H9 (cell line): ENCODE measurements at regions not wholly inside any gene's neighbourhood (a gene's known extent, or its start where the extent isn't known, plus 50 kb on each side); places are given as distances from the start of the nearest gene placed in this dataset.

Experiments used
- DNase-seq: peaks from one replicate; pipeline ENCODE4 v3.0.0-alpha.2; 2017
- H2AFZ ChIP-seq: one replicate; pipeline ENCODE4 v1.6.1; 2013; ENCODE audit warnings: mild to moderate bottlenecking, low read length, control low read depth, moderate library complexity
- H2AK5ac ChIP-seq: 2 replicates; pipeline ENCODE4 v1.6.1; 2013; ENCODE audit warnings: low read length, control low read depth, mixed read lengths; ENCODE audit not compliant: insufficient read length
- H2BK120ac ChIP-seq: one replicate; pipeline ENCODE4 v1.6.1; 2013; ENCODE audit warnings: low read depth, mild to moderate bottlenecking, low read length, control low read depth, inconsistent platforms; ENCODE audit not compliant: poor library complexity, severe bottlenecking
- H2BK12ac ChIP-seq: 2 replicates; pipeline ENCODE4 v1.6.1; 2013; ENCODE audit warnings: low read length, control low read depth, mixed read lengths, low read depth; ENCODE audit not compliant: insufficient read length
- H2BK15ac ChIP-seq: 2 replicates; pipeline ENCODE4 v1.6.1; 2013; ENCODE audit warnings: low read depth, low read length, control low read depth
- H2BK20ac ChIP-seq: one replicate; pipeline ENCODE4 v1.6.1; 2013; ENCODE audit warnings: low read depth, mild to moderate bottlenecking, low read length, control low read depth, inconsistent platforms; ENCODE audit not compliant: poor library complexity, severe bottlenecking
- H2BK5ac ChIP-seq: 2 replicates; pipeline ENCODE4 v1.6.1; 2013; ENCODE audit warnings: low read length, control low read depth, mixed read lengths; ENCODE audit not compliant: insufficient read length
- H3K14ac ChIP-seq: 2 replicates; pipeline ENCODE4 v1.6.1; 2013; ENCODE audit warnings: low read length, control low read depth; ENCODE audit not compliant: insufficient read depth
- H3K18ac ChIP-seq: 2 replicates; pipeline ENCODE4 v1.6.1; 2013; ENCODE audit warnings: low read depth, mild to moderate bottlenecking, mixed read lengths, low read length, control low read depth; ENCODE audit not compliant: insufficient read length
- H3K23ac ChIP-seq: 2 replicates; pipeline ENCODE4 v1.6.1; 2013; ENCODE audit warnings: low read length, control low read depth, mixed read lengths, low read depth; ENCODE audit not compliant: insufficient read length
- H3K23me2 ChIP-seq: 2 replicates; pipeline ENCODE4 v1.6.1; 2013; ENCODE audit warnings: low read depth, mild to moderate bottlenecking, mixed read lengths, low read length, control low read depth; ENCODE audit not compliant: insufficient read length, poor library complexity, severe bottlenecking
- H3K27ac ChIP-seq: 2 replicates; pipeline ENCODE4 v1.5.1; 2013; ENCODE audit warnings: low read length, control low read depth, mixed read lengths, low read depth; ENCODE audit not compliant: insufficient read length
- H3K27me3 ChIP-seq: 2 replicates; pipeline ENCODE4 v1.6.1; 2013; ENCODE audit warnings: low read length, control low read depth, inconsistent platforms; ENCODE audit not compliant: insufficient read depth
- H3K4ac ChIP-seq: 2 replicates; pipeline ENCODE4 v1.6.1; 2013; ENCODE audit warnings: low read depth, mild to moderate bottlenecking, control low read depth, inconsistent platforms, low read length, moderate library complexity
- H3K4me1 ChIP-seq: 2 replicates; pipeline ENCODE4 v1.6.1; 2013; ENCODE audit warnings: low read length, control low read depth, inconsistent platforms; ENCODE audit not compliant: insufficient read depth
- H3K4me2 ChIP-seq: 2 replicates; pipeline ENCODE4 v1.6.1; 2013; ENCODE audit warnings: low read length, control low read depth, mixed read lengths; ENCODE audit not compliant: insufficient read length, insufficient read depth
- H3K56ac ChIP-seq: 2 replicates; pipeline ENCODE4 v1.6.1; 2013; ENCODE audit warnings: low read depth, mild to moderate bottlenecking, mixed read lengths, low read length, control low read depth; ENCODE audit not compliant: insufficient read length
- H3K79me1 ChIP-seq: 2 replicates; pipeline ENCODE4 v1.6.1; 2013; ENCODE audit warnings: low read depth, mild to moderate bottlenecking, moderate library complexity, low read length, control low read depth, inconsistent platforms; ENCODE audit not compliant: insufficient read depth, poor library complexity, severe bottlenecking
- H3K79me2 ChIP-seq: 2 replicates; pipeline ENCODE4 v1.6.1; 2013; ENCODE audit warnings: low read length, control low read depth, inconsistent platforms; ENCODE audit not compliant: insufficient read depth
- H3K9ac ChIP-seq: 2 replicates; pipeline ENCODE4 v1.6.1; 2013; ENCODE audit warnings: low read length, control low read depth, mixed read lengths; ENCODE audit not compliant: insufficient read length; ENCODE audit errors: extremely low read depth
- H3K9me3 ChIP-seq: one replicate; pipeline ENCODE4 v1.6.1; 2013; ENCODE audit warnings: low read depth, low read length, inconsistent platforms; ENCODE audit not compliant: control insufficient read depth
- H3T11ph ChIP-seq: one replicate; pipeline ENCODE4 v1.6.1; 2013; ENCODE audit warnings: mild to moderate bottlenecking, low read length, control low read depth, inconsistent platforms
- H4K20me1 ChIP-seq: one replicate; pipeline ENCODE4 v1.6.1; 2013; ENCODE audit not compliant: control insufficient read depth, insufficient read length, insufficient read depth
- H4K5ac ChIP-seq: 2 replicates; pipeline ENCODE4 v1.6.1; 2013; ENCODE audit warnings: low read depth, mild to moderate bottlenecking, mixed read lengths, low read length, control low read depth; ENCODE audit not compliant: insufficient read length
- H4K8ac ChIP-seq: replicated peaks from 2 replicates; pipeline ENCODE4 v1.6.1; 2013; ENCODE audit warnings: low read length, control low read depth, mixed read lengths, low read depth; ENCODE audit not compliant: insufficient read length
- H4K91ac ChIP-seq: 2 replicates; pipeline ENCODE4 v1.6.1; 2013; ENCODE audit warnings: low read depth, mild to moderate bottlenecking, moderate library complexity, mixed read lengths, low read length, control low read depth; ENCODE audit not compliant: insufficient read length
- H3K27ac Mint-ChIP-seq, 3 experiments: 2 replicates in 2 of 3; 3 replicates in 1 of 3; pipeline ENCODE4 v1.8.0; 2020 to 2021; ENCODE audit warnings: mixed read lengths in 3 of 3, mild to moderate bottlenecking in 1 of 3, moderate library complexity in 1 of 3
- H3K27me3 Mint-ChIP-seq: 2 replicates; pipeline ENCODE4 v1.8.0; 2021; ENCODE audit warnings: low read depth, mild to moderate bottlenecking, moderate library complexity, mixed read lengths
- H3K36me3 Mint-ChIP-seq, 3 experiments: 2 replicates in 2 of 3; 3 replicates in 1 of 3; pipeline ENCODE4 v1.8.0; 2020 to 2021; ENCODE audit warnings: low read depth in 3 of 3, mixed read lengths in 3 of 3; ENCODE audit not compliant: insufficient read depth in 1 of 3
- H3K4me1 Mint-ChIP-seq, 2 experiments: 2 replicates each; pipeline ENCODE4 v1.8.0; 2020; ENCODE audit warnings: mixed read lengths in 2 of 2
- H3K4me3 Mint-ChIP-seq, 2 experiments: 2 replicates in 1 of 2; 3 replicates in 1 of 2; pipeline ENCODE4 v1.8.0; 2020 to 2021; ENCODE audit warnings: mild to moderate bottlenecking in 2 of 2, mixed read lengths in 2 of 2, moderate library complexity in 1 of 2
- H3K9me3 Mint-ChIP-seq, 2 experiments: 2 replicates in 1 of 2; 3 replicates in 1 of 2; pipeline ENCODE4 v1.8.0; 2020; ENCODE audit warnings: mild to moderate bottlenecking in 2 of 2, mixed read lengths in 2 of 2, moderate library complexity in 1 of 2
- WGBS: extraction: QIAGEN DNeasy Blood & Tissue Kit; methylation state at CpG from one replicate; pipeline ENCODE4 v1.1.7; 2013; ENCODE audit warnings: missing lambda C conversion rate, low lambda C conversion rate, mixed read lengths; ENCODE audit not compliant: insufficient read length; ENCODE audit errors: extremely low coverage; 5-methylcytosine and 5-hydroxymethylcytosine counted together
- TF ChIP-seq, protein P1 (sequence below): fragments of 200-600 bp; sonication (generic); conservative IDR thresholded peaks from 3 replicates; pipeline ENCODE4 v1.8.0; 2021; ENCODE audit warnings: antibody characterized with exemption, mild to moderate bottlenecking

DNA sequence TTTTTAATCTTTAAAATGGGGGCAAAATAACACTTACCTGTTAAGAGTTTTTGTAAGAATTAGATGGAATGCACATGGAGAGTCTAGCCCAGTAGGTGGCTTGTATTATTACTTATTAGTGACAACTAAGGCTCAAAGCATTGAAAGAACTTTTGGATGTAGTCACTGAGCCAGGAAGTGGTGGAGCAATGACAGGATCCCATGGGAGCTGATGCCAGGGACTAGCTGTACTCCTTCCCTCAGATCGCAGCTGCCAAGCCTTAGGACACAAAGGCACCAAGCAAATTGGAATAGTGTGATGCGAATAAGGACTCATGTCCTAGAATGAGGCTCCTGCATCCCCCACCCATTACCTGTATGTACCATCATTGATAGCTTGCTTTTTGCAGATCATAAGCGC, 370.4 kb upstream of the RGMA start:
- Histone ChIP-seq H3K9me3 (no peaks in the 10 kb centered on the region), H2BK5ac (no peak overlapping the region)
- WGBS, result no CpG with 5 or more reads among the region's 3 CpGs

More for the DNA sequence above, 370.4 kb upstream of the RGMA start:
- no peak overlapping the region for H2BK12ac ChIP-seq
- Mint-ChIP-seq H3K9me3 (no peaks in the 10 kb centered on the region; a peak in 1 of 5 replicates), H3K4me3 (no peak overlapping the region), H3K27ac (no peak overlapping the region), H3K27me3 (peaks cover 2% of the 10 kb centered on the region), H3K36me3 (no peaks in the 10 kb centered on the region), H3K4me1 (peaks cover 20 to 26% of the 10 kb centered on the region in 2 experiments)
- H4K8ac ChIP-seq, result no peak overlapping the region
- no peak for DNase-seq
- H2BK120ac ChIP-seq, result no peak overlapping the region
- no peak overlapping the region for H3K4me2 ChIP-seq
- H3K79me1 ChIP-seq, result no peaks in the 10 kb centered on the region
- no peak overlapping the region for H2AFZ ChIP-seq
- H4K20me1 ChIP-seq, result no peaks in the 10 kb centered on the region
- no peaks in the 10 kb centered on the region for H3K27me3 ChIP-seq
- TF ChIP-seq, protein P1, sequence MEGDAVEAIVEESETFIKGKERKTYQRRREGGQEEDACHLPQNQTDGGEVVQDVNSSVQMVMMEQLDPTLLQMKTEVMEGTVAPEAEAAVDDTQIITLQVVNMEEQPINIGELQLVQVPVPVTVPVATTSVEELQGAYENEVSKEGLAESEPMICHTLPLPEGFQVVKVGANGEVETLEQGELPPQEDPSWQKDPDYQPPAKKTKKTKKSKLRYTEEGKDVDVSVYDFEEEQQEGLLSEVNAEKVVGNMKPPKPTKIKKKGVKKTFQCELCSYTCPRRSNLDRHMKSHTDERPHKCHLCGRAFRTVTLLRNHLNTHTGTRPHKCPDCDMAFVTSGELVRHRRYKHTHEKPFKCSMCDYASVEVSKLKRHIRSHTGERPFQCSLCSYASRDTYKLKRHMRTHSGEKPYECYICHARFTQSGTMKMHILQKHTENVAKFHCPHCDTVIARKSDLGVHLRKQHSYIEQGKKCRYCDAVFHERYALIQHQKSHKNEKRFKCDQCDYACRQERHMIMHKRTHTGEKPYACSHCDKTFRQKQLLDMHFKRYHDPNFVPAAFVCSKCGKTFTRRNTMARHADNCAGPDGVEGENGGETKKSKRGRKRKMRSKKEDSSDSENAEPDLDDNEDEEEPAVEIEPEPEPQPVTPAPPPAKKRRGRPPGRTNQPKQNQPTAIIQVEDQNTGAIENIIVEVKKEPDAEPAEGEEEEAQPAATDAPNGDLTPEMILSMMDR, result no peak
- no peak overlapping the region for H2BK15ac ChIP-seq
- H3K79me2 ChIP-seq, result no peaks in the 10 kb centered on the region
- no peak overlapping the region for H4K91ac ChIP-seq
- H3K4me1 ChIP-seq, result no peaks in the 10 kb centered on the region
- H3K27ac ChIP-seq, result no peak overlapping the region
- no peak overlapping the region for H4K5ac ChIP-seq
- no peak overlapping the region for H3K18ac ChIP-seq
- no peaks in the 10 kb centered on the region for H3K23me2 ChIP-seq
- no peak overlapping the region for H3K14ac ChIP-seq
- no peak overlapping the region for H3K23ac ChIP-seq
- no peak overlapping the region for H2AK5ac ChIP-seq
- no peak overlapping the region for H3K4ac ChIP-seq
- H3K9ac ChIP-seq, result no peak overlapping the region
- no peak overlapping the region for H3K56ac ChIP-seq
- H2BK20ac ChIP-seq, result no peak overlapping the region
- H3T11ph ChIP-seq, result no peak overlapping the region
